WTC11 (cell line): ENCODE measurements at regions not wholly inside any gene's neighbourhood (a gene's known extent, or its start where the extent isn't known, plus 50 kb on each side); places are given as distances from the start of the nearest gene placed in this dataset.

Experiments
- CTCF ChIP-seq: fragments of 200-600 bp; IDR thresholded peaks from 2 replicates; pipeline ENCODE4 v1.8.0; 2022; ENCODE audit warnings: antibody characterized with exemption
- GRHL2 ChIP-seq: fragments of 250-450 bp; sonication (Bioruptor Pico); IDR thresholded peaks from 2 replicates; pipeline ENCODE4 v1.8.0; 2022; ENCODE audit warnings: mild to moderate bottlenecking, moderate library complexity; ENCODE audit not compliant: insufficient replicate concordance, severe bottlenecking
- NR2C2 ChIP-seq: sonication (generic); formaldehyde crosslinking; IDR thresholded peaks from 2 replicates; pipeline ENCODE4 v1.8.0; 2022; ENCODE audit warnings: mild to moderate bottlenecking, missing genetic modification reagents
- USF1 ChIP-seq: sonication (generic); formaldehyde crosslinking; IDR thresholded peaks from 2 replicates; pipeline ENCODE4 v1.8.0; 2022; ENCODE audit warnings: mild to moderate bottlenecking, missing genetic modification reagents

- TF ChIP-seq CTCF (no peak), NR2C2 (CRISPR knock-in tag) (no peak), GRHL2 (CRISPR knock-in tag) (no peak), USF1 (no peak)
Measured at GRCh38 chr4:134624365-134624764, 422.8 kb upstream of the PABPC4L start.
